GM10266 (cell line): ENCODE measurements at regions not wholly inside any gene's neighbourhood (a gene's known extent, or its start where the extent isn't known, plus 50 kb on each side); places are given as distances from the start of the nearest gene placed in this dataset.

Experiments used
- DNase-seq: peaks from one replicate; pipeline ENCODE4 v3.0.0; 2012; ENCODE audit errors: extremely low spot score
- TF ChIP-seq, protein P1 (sequence below): IDR thresholded peaks from 2 replicates; pipeline ENCODE4 v1.5.1; 2012; ENCODE audit warnings: mild to moderate bottlenecking, low read depth; ENCODE audit not compliant: control insufficient read depth, insufficient read depth; ENCODE audit errors: missing control alignments

- DNase-seq: no peak
- TF ChIP-seq, protein P1, sequence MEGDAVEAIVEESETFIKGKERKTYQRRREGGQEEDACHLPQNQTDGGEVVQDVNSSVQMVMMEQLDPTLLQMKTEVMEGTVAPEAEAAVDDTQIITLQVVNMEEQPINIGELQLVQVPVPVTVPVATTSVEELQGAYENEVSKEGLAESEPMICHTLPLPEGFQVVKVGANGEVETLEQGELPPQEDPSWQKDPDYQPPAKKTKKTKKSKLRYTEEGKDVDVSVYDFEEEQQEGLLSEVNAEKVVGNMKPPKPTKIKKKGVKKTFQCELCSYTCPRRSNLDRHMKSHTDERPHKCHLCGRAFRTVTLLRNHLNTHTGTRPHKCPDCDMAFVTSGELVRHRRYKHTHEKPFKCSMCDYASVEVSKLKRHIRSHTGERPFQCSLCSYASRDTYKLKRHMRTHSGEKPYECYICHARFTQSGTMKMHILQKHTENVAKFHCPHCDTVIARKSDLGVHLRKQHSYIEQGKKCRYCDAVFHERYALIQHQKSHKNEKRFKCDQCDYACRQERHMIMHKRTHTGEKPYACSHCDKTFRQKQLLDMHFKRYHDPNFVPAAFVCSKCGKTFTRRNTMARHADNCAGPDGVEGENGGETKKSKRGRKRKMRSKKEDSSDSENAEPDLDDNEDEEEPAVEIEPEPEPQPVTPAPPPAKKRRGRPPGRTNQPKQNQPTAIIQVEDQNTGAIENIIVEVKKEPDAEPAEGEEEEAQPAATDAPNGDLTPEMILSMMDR: no peak
Observed at GRCh38 chr2:19287324-19287723, 71.1 kb downstream of the OSR1 start.

GRCh38 chr2:19282305-19282704, 76.1 kb downstream of the OSR1 start:
- TF ChIP-seq, protein P1: no peak
- DNase-seq: no peak

DNA sequence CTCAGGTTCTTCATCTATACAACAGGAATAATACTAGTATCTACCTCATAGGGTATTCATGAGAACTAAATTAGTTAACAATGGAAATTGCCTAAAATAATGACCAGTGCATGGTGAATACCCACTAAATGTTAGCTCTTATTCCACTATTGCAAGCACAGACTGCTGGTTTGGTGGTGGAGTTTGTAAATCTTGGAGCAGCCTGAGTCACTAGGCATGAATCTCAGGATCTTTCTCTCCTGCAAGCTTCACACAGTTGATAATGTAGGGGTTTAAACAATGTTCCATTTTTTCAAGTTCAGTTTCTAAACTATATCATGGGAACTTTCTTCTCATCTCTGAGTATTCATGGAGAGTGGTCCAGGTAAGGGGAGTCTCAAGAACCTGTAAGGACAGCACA, 84.0 kb downstream of the OSR1 start:
- DNase-seq: no peak
- TF ChIP-seq, protein P1: no peak

- TF ChIP-seq, protein P1: no peak
- DNase-seq: no peak
Observed at GRCh38 chr2:19272941-19273470, 85.4 kb downstream of the OSR1 start.

GRCh38 chr2:19272039-19272438, 86.4 kb downstream of the OSR1 start:
- TF ChIP-seq, protein P1: no peak
- DNase-seq: no peak

- TF ChIP-seq, protein P1: no peak
- no peak for DNase-seq
Observed at GRCh38 chr2:19264852-19265251, 93.6 kb downstream of the OSR1 start.

GRCh38 chr2:19262150-19262549, 96.3 kb downstream of the OSR1 start:
- TF ChIP-seq, protein P1: no peak
- no peak for DNase-seq
